Heart right ventricle (tissue), 16 donors: ENCODE measurements at regions not wholly inside any gene's neighbourhood (a gene's known extent, or its start where the extent isn't known, plus 50 kb on each side); places are given as distances from the start of the nearest gene placed in this dataset.

Source experiments
- ATAC-seq, 8 donors: fragments of 200-7000 bp; cut with Tn5 transposase; one replicate each; pipeline ENCODE4 v1.9.1; 2020; ENCODE audit warnings: mild to moderate bottlenecking in 8 of 8, moderate library complexity in 8 of 8, moderate number of reproducible peaks in 1 of 8
- DNase-seq, 2 donors: peaks; one replicate each; pipeline ENCODE4 v3.0.0-alpha.2; 2020
- H3K27ac ChIP-seq, 10 donors: fragments of 200-600 bp; sonication (generic) in 2 of 10; one replicate each; pipeline versions ENCODE4 v1.5.0 to v1.8.0; 2020 to 2022; ENCODE audit warnings: mild to moderate bottlenecking in 3 of 10
- H3K27me3 ChIP-seq, 7 donors: fragments of 200-600 bp; one replicate each; pipeline ENCODE4 v1.8.0; 2021 to 2022; ENCODE audit warnings: mild to moderate bottlenecking in 2 of 7
- H3K36me3 ChIP-seq, 9 donors: fragments of 200-600 bp; sonication (generic) in 1 of 9; one replicate each; pipeline versions ENCODE4 v1.5.0 to v1.8.0; 2020 to 2022; ENCODE audit warnings: mild to moderate bottlenecking in 2 of 9
- H3K4me1 ChIP-seq, 9 donors: fragments of 200-600 bp; sonication (generic) in 1 of 9; one replicate each; pipeline versions ENCODE4 v1.5.0 to v1.8.0; 2020 to 2022; ENCODE audit warnings: mild to moderate bottlenecking in 4 of 9
- H3K4me3 ChIP-seq, 10 donors: fragments of 200-600 bp; sonication (generic) in 2 of 10; one replicate each; pipeline versions ENCODE4 v1.5.0 to v1.8.0; 2020 to 2022; ENCODE audit warnings: mild to moderate bottlenecking in 7 of 10, moderate library complexity in 2 of 10
- H3K9me3 ChIP-seq, 11 donors: fragments of 200-600 bp in 10 of 11; sonication (generic) in 2 of 11; one replicate each; pipeline versions ENCODE4 v1.5.0 to v1.8.0; 2013 to 2022; ENCODE audit warnings: mild to moderate bottlenecking in 2 of 11, control low read depth in 1 of 11, moderate library complexity in 1 of 11
- WGBS, 2 donors: extraction: QIAGEN DNeasy Blood & Tissue Kit; methylation state at CpG; one replicate each; pipeline ENCODE4 v1.1.7; 2013; ENCODE audit warnings: inconsistent platforms in 1 of 2; 5-methylcytosine and 5-hydroxymethylcytosine counted together
- intact Hi-C, 10 donors: fragments of 100-400 bp; cut with DNase I; formaldehyde crosslinking; loops; one replicate each; pipeline versions ENCODE4 v1.11.1 to v1.14.2; 2022
- TF ChIP-seq, protein P1 (sequence below), 9 donors: fragments of 200-600 bp; sonication (generic) in 2 of 9; IDR thresholded peaks; one replicate each; pipeline versions ENCODE4 v1.5.0 to v1.8.0; 2021 to 2022; ENCODE audit warnings: antibody characterized with exemption in 9 of 9, mild to moderate bottlenecking in 5 of 9, moderate library complexity in 1 of 9
- donor health status: Arrhythmogenic right ventricular cardiomyopathy.
- donor health status: ischemic (EF 13 %, LVEDD 7.1; RV severe dilation, severe dysfunction).
- donor health status: healthy with polysubstance abuse.
- donor health status: DM: no; HTN: yes; CAD: no.
- donor health status: DM: no; HTN: no; CAD: no.
- donor health status: ischemic (EF 25% LVEDD 6.9; RV normal size, moderate dysfunction).
- donor health status: ischemic (EF 25% LVEDD 5.7; RV mildly dilated, moderate dysfunction).
- donor health status: healthy.
- donor health status: DM: yes; HTN: yes; CAD: no.
- donor health status: Ischemic cardiomyopathy.
- donor health status: ischemic (EF 35%, LVEDD 5.7; RV mildly dilated, moderate dysfunction).
- donor health status: nonischemic (EF 11% LVEDD 7.7; RV severe dilation, severe dysfunction).
- donor health status: DM: yes; HTN: yes; CAD: no.
- donor health status: PGD.
- donor health status: ischemic (EF 29% LVEDD 5.4; RV normal size, mild dysfunction).
- donor health status: nonischemic (EF 23%, LVEDD 6.1; RV moderate dilation, normal function).

DNA sequence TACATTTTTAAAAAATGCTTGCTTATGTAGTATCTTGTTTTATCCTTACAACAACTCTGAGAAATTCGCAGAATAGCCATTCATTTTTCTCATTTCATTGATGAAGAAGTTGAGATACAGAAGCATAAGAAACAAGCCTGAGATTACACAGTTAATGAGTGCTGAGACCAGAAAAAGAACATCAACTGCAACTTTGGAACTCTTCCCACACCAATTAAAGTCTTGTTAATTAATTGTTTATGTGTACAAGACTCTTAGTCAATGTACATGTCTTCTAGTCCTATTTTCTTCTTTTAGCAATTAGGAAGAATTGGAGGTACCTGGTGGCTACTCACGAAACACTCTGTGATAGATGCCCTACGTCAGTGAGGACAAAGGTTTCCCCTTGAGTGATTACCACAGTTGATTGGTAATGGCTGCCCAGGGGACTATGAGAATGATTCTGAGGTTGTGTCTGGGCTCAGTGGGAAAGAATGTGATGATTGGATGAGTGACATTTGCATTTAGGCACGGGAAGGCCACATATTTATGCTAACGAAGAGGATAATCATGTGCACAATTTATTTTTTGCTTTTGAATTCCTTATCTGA, 187.4 kb upstream of the KCNK2 start:
- intact Hi-C loops = no loop called here
- TF ChIP-seq, protein P1, sequence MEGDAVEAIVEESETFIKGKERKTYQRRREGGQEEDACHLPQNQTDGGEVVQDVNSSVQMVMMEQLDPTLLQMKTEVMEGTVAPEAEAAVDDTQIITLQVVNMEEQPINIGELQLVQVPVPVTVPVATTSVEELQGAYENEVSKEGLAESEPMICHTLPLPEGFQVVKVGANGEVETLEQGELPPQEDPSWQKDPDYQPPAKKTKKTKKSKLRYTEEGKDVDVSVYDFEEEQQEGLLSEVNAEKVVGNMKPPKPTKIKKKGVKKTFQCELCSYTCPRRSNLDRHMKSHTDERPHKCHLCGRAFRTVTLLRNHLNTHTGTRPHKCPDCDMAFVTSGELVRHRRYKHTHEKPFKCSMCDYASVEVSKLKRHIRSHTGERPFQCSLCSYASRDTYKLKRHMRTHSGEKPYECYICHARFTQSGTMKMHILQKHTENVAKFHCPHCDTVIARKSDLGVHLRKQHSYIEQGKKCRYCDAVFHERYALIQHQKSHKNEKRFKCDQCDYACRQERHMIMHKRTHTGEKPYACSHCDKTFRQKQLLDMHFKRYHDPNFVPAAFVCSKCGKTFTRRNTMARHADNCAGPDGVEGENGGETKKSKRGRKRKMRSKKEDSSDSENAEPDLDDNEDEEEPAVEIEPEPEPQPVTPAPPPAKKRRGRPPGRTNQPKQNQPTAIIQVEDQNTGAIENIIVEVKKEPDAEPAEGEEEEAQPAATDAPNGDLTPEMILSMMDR (IDR thresholded peaks at IDR 0.05) = no peak
- Histone ChIP-seq H3K27ac (no peak overlapping the region), H3K4me1 (no peaks in the 10 kb centered on the region), H3K4me3 (no peak overlapping the region), H3K27me3 (no peaks in the 10 kb centered on the region), H3K36me3 (no peaks in the 10 kb centered on the region), H3K9me3 (peaks cover 0 to 15% (median 3%) of the 10 kb centered on the region in 11 donors)
- ATAC-seq = no peak
- DNase-seq = no peak
- WGBS, 2 donors = 65 to 68% methylated on average over 5 of the region's 5 CpGs

DNA sequence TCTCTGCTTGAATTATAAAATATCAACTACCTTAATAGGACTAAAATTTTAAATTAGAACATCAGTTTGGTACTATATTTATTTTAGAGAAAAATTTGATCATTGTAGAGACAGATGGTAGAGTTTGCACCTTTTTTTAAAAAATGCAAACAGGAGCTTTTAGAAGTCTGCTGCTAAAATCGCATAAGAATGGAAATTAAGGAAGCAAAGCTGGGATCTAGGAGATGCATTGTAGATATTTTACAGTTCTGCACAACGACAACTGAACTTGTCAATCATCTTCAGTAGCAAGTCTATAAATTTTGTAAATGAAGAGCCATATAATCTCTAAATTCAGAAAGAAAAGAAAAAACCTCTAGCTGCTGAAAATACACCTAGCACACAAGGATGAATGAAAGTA, 185.6 kb upstream of the KCNK2 start:
- intact Hi-C loops = no loop called here
- ATAC-seq = no peak
- Histone ChIP-seq H3K27ac (no peak overlapping the region), H3K9me3 (peaks cover 0 to 14% (median 0%) of the 10 kb centered on the region in 11 donors), H3K36me3 (no peaks in the 10 kb centered on the region), H3K4me3 (no peak overlapping the region), H3K27me3 (no peaks in the 10 kb centered on the region), H3K4me1 (no peaks in the 10 kb centered on the region)
- 81 to 83% methylated on average over 2 of the region's 2 CpGs for WGBS, 2 donors
- DNase-seq = no peak
- TF ChIP-seq, protein P1 (IDR thresholded peaks at IDR 0.05) = no peak

DNA sequence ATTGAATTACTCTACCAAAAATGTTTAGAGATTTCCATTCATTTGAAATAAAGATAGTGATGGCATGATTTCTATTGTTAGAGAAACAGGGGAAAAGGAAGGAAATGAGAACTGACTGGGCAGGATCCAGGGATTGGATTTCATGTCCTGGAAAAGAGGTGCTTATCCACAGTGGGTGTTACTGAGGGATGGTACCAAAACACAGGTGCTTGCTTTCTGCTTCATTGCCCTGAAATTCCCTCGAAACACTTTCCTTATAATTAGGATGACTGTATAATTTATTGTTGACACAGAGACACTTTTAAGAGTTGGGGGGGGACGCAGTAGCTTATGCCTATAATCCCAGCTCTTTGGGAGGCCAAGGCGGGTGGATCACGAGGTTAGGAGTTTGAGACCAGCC, 185.0 kb upstream of the KCNK2 start:
- ATAC-seq = no peak
- intact Hi-C loops = no loop called here
- H3K36me3 ChIP-seq = no peaks in the 10 kb centered on the region
- DNase-seq = no peak
- H3K9me3 ChIP-seq = peaks cover 0 to 8% (median 0%) of the 10 kb centered on the region in 11 donors
- WGBS, 2 donors = 86 to 87% methylated on average over 4 of the region's 4 CpGs
- TF ChIP-seq, protein P1 (IDR thresholded peaks at IDR 0.05) = no peak
- no peak overlapping the region for H3K4me3 ChIP-seq
- no peak overlapping the region for H3K27ac ChIP-seq
- H3K27me3 ChIP-seq = no peaks in the 10 kb centered on the region
- H3K4me1 ChIP-seq = no peaks in the 10 kb centered on the region

DNA sequence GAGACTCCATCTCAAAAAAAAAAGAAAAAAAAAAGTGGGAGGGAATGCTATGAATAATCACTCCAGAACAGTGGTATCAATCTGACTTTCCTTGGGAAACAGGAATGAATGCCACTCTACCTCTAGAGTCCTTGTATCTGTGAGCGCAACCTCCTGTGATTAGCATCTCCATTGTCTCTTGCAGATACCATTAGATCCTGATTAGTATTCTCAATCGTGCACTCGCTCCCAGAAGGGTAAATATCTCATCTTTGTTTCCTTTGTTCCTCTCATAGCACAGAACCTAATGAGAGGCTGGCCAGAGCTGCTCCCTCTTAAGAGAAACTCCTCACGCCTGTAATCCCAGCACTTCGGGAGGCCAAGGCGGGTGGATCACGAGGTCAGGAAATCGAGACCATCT, 184.4 kb upstream of the KCNK2 start:
- Histone ChIP-seq H3K27me3 (no peaks in the 10 kb centered on the region), H3K36me3 (no peaks in the 10 kb centered on the region), H3K27ac (no peak overlapping the region), H3K9me3 (peaks cover 0 to 3% (median 0%) of the 10 kb centered on the region in 11 donors), H3K4me3 (no peak overlapping the region), H3K4me1 (no peaks in the 10 kb centered on the region)
- no peak for DNase-seq
- TF ChIP-seq, protein P1 (IDR thresholded peaks at IDR 0.05) = no peak
- intact Hi-C loops = no loop called here
- no peak for ATAC-seq
- 85 to 86% methylated on average over 8 of the region's 8 CpGs for WGBS, 2 donors
